ENCODE measurements at regions not wholly inside any gene's neighbourhood (a gene's known extent, or its start where the extent isn't known, plus 50 kb on each side); places are given as distances from the start of the nearest gene placed in this dataset.

GRCh38 chr16:7025616-7026190, 306.9 kb upstream of the RBFOX1 start:
- BruUV-seq (replicated peaks): no TSS peak
- H3K4me3 ChIP-seq (replicated peaks in 1 of 3; ENCODE audit: insufficient read depth in 1 of 3, low read depth in 2 of 3, low read length in 3 of 3): no peak overlapping the region
- H2AFZ ChIP-seq (ENCODE audit: low read length): no peak overlapping the region
- intact Hi-C loops (cut with micrococcal nuclease; ENCODE audit: unreplicated experiment): loop anchor here (1.0 kb wide), 1 partner anchor 1148 kb away; no protein-coding TSS in a partner anchor
- no peaks in the 10 kb centered on the region for H3K79me2 ChIP-seq (ENCODE audit: insufficient read depth, low read length)
- in situ Hi-C loops (cut with HindIII; ENCODE audit: extremely low pct_ligation_motif_present, low pct_unique_long_range_greater_than_20kb): no loop called here
- no peaks in the 10 kb centered on the region for H4K20me1 ChIP-seq (ENCODE audit: insufficient read depth, low read length)
- no peaks in the 10 kb centered on the region for H3K9me3 ChIP-seq (ENCODE audit: low read length)
- POLR2A ChIA-PET: no interaction called here
- no peak overlapping the region for H3K4me2 ChIP-seq (ENCODE audit: low read depth, low read length)
- H3K27ac ChIP-seq (ENCODE audit: extremely low read length, insufficient read depth, low read length): no peak overlapping the region
- no peaks in the 10 kb centered on the region for H3K27me3 ChIP-seq (ENCODE audit: control insufficient read depth in 1 of 2, insufficient read depth in 2 of 2, low read length in 2 of 2)
- no peak overlapping the region for H3K9ac ChIP-seq (ENCODE audit: insufficient read depth, low read depth, low read length)
- peak; percentile 99 for ATAC-seq
- FAIRE-seq: peak; percentile 80
- DNase-seq (ENCODE audit: low spot score): peak; percentile 71
- no peaks in the 10 kb centered on the region for H3K36me3 ChIP-seq (replicated peaks in 1 of 2; ENCODE audit: control insufficient read depth in 1 of 2, insufficient read depth in 2 of 2, low read length in 2 of 2)
- CTCF ChIA-PET (ENCODE audit: low intra/inter-chr PET ratio, low total read pairs): interaction anchor here (1.5 kb wide), 1 partner anchor 1147 kb away, joined by 10 read pairs; no protein-coding TSS in a partner anchor
- no peaks in the 10 kb centered on the region for H3K4me1 ChIP-seq (ENCODE audit: insufficient read depth, low read length)
- 12% methylated on average over 6 of the region's 7 CpGs for WGBS (ENCODE audit: low lambda C conversion rate)
- TF ChIP-seq ZNF83 (CRISPR knock-in tag; IDR thresholded peaks at IDR 0.05; ENCODE audit: borderline replicate concordance) (no peak), SMC3 (IDR thresholded peaks at IDR 0.05; ENCODE audit: low read length) (peak; percentile 70; the same call in 1 of the 2 replicates), CTCF (CRISPR knock-in tag; IDR thresholded peaks at IDR 0.05) (peak; percentile 91), RAD21 (CRISPR knock-in tag; IDR thresholded peaks at IDR 0.05) (peak; percentile 80), PHF20 (CRISPR knock-in tag; IDR thresholded peaks at IDR 0.05) (0 out of 2 replicates have a peak, but pooled peaks have one; percentile 11), PAXIP1 (CRISPR knock-in tag; conservative IDR thresholded peaks at IDR 0.05) (no peak), STAT5B (CRISPR knock-in tag; IDR thresholded peaks at IDR 0.05) (no peak), NRL (CRISPR knock-in tag; IDR thresholded peaks at IDR 0.05; ENCODE audit: borderline replicate concordance) (peak; percentile 39; the same call in 1 of the 2 replicates), TRIM24 (CRISPR knock-in tag; IDR thresholded peaks at IDR 0.05) (no peak), PITX1 (CRISPR knock-in tag; IDR thresholded peaks at IDR 0.05) (peak; percentile 57; the same call in 1 of the 2 replicates), RBM39 (IDR thresholded peaks at IDR 0.05; ENCODE audit: low read depth, low read length, poor library complexity, severe bottlenecking) (no peak), SALL1 (CRISPR knock-in tag; IDR thresholded peaks at IDR 0.05) (0 out of 2 replicates have a peak, but pooled peaks have one; percentile 24), HOXA3 (CRISPR knock-in tag; IDR thresholded peaks at IDR 0.05) (no peak), STAG1 (CRISPR knock-in tag; IDR thresholded peaks at IDR 0.05) (peak; percentile 82), FOXK1 (CRISPR knock-in tag; IDR thresholded peaks at IDR 0.05; ENCODE audit: borderline replicate concordance, low read depth) (peak; percentile 9; the same call in 1 of the 2 replicates), ZNF792 (CRISPR knock-in tag; IDR thresholded peaks at IDR 0.05) (no peak), CHCHD3 (CRISPR knock-in tag; IDR thresholded peaks at IDR 0.05) (no peak), ZNF883 (CRISPR knock-in tag; IDR thresholded peaks at IDR 0.05; ENCODE audit: not compliant biosample characterization) (peak; percentile 29)
- TF ChIP-seq, protein P1, sequence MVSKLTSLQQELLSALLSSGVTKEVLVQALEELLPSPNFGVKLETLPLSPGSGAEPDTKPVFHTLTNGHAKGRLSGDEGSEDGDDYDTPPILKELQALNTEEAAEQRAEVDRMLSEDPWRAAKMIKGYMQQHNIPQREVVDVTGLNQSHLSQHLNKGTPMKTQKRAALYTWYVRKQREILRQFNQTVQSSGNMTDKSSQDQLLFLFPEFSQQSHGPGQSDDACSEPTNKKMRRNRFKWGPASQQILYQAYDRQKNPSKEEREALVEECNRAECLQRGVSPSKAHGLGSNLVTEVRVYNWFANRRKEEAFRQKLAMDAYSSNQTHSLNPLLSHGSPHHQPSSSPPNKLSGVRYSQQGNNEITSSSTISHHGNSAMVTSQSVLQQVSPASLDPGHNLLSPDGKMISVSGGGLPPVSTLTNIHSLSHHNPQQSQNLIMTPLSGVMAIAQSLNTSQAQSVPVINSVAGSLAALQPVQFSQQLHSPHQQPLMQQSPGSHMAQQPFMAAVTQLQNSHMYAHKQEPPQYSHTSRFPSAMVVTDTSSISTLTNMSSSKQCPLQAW (CRISPR knock-in tag; IDR thresholded peaks at IDR 0.05): peak; percentile 43; the same call in 1 of the 2 replicates

Measured in HepG2 (cell line).